HG03342 (cell line): ENCODE measurements at regions not wholly inside any gene's neighbourhood (a gene's known extent, or its start where the extent isn't known, plus 50 kb on each side); places are given as distances from the start of the nearest gene placed in this dataset.
"Not testable (repeated sequence)": the region's sequence is repeated elsewhere in the genome, so short reads cannot be mapped to it uniquely, and the experiment has no call there.

Experiments used
- ATAC-seq: cut with Tn5 transposase; IDR thresholded peaks from one replicate; pipeline ENCODE4 v1.9.1; 2021; ENCODE audit warnings: mild to moderate bottlenecking, moderate library complexity; ENCODE audit not compliant: unreplicated experiment

DNA sequence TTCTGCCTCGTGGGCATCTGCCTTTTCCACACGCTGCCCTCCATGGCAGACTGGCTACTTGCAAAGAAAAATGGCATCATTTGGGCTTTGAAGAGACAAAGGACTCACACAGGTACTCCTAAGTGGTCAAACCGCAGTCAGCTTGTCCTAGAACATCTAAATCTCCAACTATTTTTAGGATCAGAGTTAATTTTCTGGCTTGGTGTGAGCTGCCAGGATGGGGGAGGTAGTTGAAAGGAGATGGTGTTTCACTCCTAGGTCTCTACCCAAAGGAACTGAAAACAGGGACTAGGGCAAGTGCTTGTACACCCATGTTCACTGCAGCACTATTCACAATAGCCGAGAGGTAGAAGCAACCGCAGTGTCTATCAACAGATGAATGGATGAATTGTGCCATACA is 107.9 kb upstream of the ATL2 start:
- no peak for ATAC-seq

DNA sequence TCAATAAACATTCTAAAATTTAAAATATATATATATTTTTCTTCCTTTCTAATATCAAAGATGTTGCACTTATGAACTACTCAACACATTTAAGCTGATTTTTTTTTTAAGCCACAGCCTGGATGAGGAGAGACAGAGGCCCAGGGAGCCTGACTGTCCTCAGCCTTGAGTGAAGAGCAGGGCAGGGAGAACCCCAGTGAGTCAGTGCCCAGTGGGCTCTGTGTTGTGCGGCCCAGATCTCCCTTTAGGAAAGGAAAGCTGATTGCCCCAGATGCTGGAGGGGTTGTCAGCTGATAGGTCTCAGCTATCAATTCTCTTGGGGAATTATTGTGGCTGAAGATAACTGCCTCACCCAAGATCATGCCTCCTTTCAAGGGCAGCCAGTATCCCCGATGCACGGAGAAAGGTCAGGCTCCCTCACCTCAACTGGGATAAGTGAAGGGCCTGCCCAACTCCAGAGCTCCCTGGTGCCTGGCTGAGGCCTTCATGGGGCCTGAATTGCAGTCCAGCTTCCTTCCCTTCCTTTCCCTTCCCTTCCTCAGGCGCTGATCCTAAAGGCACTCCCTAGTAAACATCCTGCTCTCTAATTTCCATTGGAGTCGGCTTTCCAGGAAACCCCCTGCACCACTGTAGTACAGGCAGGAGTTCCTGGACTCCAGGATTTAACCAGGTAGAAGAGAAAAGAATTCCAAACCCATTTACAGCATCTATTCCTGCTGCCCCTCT is 106.9 kb upstream of the ATL2 start:
- no peak for ATAC-seq

DNA sequence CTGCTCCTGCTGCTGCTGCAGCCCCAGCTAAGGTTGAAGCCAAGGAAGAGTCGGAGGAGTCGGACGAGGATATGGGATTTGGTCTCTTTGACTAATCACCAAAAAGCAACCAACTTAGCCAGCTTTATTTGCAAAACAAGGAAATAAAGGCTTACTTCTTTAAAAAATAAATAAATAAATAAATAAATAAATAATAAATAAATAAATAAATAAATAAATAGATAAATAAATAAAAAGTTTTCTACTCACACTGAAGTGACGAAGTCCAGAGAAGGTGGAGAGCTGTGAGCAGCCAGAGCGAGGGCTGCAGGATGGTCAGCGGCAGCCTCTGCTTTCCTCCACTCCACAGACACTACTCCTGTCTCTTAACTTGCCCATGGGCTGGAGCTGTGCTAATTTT is 105.6 kb upstream of the ATL2 start:
- ATAC-seq, result not testable (repeated sequence)

DNA sequence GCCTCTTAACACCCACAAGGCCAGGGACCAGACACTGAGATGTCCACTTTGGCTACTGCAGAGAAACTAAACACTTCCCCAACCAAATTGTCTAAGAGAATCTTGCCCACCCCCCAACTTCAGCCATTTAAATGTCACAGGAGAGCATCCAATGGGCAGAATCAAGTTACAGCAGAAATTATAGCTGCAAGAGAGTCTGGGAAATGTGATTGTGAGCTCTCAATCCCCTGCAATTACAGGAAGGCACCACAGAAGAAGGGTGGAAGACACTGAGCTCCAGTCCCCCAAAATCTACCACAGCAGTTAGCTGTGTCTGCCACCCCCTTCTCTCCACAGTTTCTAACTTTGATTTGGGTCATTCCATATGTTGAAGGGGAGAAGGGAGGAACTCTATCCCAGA is 103.5 kb upstream of the ATL2 start:
- ATAC-seq, result no peak

DNA sequence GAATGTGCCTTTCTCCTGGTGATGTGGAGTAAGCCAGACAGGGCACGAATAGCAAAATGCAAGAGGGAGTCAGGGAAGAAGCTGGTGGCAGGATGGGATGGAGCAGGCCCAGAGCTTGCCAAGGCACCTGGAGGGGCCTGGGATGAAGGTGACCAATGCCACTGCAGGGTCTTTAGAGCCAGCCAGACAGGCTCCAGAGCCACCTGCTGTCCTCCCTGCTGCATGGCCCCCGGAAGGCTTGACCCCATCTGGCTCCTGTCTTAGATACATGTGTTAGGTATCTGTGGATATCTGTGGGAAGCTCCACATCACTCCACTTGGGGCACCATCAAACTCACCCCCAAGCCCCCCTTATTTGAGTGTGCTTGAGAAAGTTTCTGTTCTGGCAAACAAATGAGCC is 99.9 kb upstream of the ATL2 start:
- no peak for ATAC-seq

DNA sequence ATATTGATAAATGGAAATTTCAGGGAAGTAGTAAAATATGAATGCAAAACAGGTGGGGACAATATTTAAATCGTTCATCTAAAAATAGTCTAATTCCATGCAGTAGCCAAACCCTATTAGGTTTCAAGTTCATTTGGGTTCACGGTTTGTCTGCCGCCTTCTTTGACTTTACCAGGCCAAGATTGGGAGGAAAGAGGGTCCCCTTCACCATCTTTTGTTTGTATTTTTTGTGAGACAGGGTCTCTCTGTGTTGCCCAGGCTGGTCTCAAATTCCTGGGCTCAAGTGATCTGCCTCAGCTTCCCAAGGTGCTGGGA is 98.5 kb upstream of the ATL2 start:
- no peak for ATAC-seq

DNA sequence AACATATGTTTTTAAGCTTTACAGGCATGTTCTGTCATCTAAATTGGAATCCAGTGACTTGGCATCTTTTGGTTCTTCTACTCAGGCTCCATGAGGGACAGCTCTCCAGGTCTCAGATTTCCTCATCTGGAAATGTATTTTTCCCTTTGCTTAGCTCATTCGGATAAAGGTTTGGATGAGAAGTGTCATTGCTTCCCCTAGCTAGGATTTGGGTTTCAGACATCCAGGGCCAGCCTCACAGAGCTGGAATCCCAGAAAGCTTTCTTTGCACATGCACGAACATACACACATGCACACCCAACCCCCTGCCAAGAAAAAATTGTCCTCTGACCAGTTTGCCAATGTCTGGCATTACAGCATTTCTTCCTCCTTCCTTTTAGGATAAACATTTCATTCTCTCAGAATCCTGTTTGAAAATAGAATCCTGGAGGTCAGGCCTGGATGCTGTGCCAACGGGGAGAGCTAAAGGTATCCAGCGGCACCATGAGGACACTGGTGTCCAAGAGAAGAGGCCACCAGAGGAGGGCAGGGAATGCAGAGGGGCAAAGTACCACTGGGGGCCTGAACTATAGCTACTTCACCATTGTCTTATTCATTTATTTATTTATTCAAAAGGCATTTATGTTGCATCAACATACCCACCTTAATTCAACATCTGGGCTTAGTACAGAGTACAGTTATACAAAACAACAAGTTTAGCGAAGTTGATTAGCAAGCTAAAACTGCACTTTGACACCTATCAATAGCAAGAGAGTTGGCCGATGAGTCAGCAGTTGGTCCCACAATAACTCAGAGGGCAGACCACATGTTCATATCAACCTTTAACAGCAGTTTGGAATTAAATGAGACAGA is 97.9 kb upstream of the ATL2 start:
- ATAC-seq, result no peak

DNA sequence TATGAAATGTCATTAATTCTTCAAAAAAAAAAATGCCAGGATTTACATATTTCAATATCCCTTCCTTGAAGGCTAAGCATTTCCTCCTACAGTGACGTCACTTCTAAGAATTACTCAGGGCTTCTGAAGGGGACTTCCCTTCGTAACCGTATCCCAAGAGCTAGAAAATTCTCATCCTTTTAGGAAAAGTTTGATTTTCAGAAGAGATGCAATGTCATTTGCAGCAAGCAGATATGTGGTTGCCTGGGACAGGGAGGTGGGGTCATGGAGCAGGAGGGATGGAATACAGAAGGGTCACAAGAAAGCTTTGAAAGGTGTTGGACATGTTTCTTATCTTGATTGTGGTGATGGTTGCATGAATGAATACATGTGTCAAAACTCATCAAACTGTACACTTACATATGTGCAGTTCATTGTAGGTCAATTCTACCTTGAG is 97.0 kb upstream of the ATL2 start:
- no peak for ATAC-seq

DNA sequence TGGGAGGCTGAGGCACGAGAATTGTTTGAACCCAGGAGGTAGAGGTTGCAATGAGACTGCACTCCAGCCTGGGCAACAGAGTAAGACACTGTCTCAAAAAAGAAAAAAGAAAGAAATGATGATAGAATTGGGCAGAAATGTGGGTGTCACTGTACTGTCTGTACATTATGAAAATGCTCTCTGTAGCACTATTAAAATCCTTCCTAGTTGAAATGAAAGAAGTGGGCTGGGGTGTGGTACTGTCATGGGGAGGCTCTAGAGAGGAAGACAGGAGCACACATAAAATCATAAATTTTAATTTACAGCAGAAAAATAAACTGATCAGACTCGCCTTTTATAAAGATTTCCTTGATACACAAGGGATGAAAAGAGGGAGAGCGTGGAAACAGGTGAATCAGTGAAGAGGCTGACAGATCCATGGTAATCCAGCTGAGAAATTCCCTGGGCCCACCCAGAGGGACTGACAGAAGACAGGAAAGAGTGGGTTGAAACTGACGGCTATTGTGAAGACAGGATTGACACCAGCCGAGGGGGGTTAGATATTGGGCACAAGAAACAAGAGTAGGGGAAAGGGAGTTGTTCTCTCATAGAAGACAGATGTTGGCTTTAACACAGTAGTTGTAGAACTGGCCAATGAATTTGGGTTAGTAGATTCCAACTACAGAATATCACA is 96.4 kb upstream of the ATL2 start:
- ATAC-seq, result no peak

DNA sequence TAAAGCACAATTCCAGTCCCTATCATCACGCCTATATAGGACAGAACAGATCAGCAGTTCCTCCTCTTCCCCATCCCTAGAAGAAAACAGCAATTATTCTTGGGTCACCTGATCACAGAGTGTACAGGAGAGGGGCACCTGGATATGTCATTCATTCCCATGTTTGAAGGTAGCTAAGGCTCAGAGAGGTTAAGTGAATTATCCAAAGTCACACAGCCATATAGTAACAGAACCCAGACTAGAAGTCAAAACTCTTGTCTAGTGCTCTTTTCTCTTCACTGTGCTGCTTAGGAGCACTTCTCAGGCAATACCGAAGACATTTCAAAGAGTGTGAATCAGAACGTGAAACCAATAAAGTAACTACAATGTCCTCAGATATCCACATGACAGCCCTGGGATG is 93.0 kb upstream of the ATL2 start:
- ATAC-seq, result no peak

DNA sequence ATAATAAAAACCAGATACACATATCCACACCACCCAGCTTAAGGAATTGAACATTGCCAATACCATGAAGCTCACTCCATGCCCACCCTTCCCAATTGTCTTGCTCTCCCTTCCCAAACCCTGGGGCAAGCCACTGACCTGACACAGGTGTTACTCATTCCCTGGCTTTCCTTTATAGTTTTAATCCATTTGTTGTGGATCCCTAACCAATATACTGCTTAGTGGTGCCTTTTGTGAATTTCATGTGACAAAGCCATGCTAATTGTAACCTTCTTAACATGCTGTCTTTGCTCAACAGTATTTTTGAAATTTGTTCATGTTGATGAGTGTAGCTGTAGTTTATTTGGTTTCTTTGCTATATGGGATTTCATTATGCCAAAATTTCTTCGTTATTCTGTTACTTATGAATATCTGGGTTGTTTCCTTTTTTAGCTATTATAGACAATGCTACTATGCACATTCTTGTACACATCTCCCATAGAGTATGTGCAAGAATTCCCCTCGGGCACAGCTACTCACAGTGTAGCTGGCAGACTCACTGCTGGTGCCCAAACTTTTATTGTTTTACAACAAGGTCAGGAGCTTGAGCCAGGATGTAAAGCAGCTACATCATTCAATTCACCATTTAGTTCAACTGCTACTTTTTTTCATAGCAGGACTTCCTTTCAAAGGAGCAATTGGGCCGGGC is 90.8 kb upstream of the ATL2 start:
- no peak for ATAC-seq

DNA sequence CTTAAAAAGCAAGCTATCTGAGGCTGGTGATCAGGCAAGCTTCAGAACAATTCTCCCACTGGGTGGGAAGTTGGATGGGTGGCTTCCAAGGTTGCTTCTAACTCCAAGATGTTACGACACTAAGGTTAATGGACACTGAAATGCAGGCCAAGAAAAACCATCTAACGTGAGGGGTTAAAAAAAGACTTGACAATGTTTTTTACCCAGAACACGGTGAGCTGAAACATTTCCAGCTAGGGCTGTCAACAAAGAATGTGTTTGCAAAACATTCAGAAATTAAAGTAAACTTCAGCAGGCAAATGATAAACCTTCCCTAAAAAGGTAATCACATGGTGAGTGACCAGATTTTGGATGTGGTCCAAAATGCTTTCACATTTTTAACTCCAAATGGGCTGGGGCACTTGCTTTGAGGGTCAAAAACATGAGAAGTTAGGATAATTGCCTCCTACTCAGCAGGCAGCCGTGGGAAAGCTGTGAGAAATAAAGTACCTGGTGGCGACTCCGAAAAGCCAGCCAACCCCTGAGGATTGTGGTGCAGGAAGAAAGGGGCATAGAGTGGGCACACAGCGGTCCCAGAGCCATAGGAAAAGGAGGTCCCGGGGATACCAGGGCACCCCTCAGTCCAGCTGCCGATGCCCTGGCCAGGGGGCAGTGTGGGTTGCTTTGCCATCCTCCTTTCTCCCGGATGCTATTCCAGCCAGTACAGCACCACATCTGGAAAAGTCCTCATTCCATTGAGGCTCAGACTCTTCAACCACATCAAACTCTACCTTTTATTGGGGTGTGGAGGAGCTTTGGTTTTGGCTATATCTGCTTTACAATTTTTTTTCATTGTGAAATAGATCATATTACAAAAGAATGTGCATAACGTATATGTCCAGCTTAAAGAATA is 90.0 kb upstream of the ATL2 start:
- no peak for ATAC-seq

DNA sequence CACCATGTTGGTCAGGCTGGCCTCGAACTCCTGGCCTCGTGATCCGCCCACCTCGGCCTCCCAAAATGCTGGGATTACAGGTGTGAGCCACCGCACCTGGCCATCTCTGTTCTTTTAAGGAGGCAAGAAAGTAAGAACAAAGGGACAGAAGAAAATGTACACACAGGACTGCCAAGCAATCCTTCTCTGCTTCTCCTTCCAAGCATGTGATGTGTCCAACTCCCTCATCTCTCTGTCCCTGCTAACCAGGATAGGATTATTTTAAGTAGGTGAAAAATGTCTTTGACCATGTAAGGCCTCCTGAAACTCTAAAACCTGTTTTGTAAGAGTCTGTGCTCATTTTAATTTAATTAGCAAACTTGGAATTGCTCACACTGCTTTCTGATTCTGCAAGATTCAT is 89.3 kb upstream of the ATL2 start:
- ATAC-seq, result no peak

DNA sequence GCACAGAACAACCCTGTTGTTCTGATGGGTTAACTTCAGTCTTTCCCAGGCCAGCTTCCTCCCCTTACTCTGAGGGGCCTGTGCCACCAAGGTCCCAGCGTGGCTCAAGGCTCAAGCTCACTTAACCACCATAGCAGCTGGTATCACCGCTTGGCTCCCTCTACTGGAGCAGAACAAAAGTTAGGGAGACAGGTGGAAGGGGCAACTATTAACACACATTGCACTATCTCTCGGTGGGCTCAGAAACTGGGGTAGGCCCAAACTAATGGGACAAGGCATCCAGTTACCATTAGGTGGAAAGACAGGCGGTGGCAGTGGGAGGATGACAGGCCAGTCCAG is 88.7 kb upstream of the ATL2 start:
- no peak for ATAC-seq

DNA sequence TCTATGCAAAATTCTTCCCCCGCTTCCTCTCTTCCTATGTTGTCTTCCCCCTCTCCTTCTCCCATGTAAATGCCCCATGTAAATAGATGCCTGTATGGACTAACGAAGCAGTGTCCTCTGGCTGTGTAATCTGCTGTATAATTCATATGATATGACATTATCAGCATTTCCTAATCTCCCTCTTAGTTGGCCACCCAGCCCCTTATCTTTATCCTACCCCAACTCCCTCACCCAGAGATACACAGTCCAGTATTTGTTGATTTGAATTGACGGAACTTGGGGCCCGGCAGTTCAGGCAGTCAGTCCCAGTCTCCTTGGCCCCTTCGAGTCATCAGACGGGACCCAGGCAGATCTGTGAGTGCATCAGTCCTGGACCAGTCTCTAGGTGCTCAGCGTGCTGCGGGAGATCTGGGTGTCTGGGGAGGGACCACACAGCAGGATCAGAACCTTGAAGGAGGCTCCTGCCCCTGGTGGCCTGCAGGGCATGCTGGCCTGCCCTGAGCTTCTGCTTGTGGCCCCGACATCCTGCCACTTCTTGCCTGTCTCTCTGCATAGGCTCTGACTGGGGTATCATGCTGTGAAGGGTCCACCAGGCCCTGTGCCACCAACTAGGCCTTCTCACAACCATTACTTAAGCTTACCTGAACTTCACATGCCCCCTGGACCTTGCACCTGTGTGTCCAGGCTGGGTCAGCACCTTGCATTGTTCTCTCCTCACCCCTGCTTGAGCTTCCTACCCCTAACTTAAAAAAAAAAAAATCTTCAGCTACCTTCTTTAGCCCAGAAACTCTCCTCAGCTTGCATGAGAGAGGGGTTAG is 88.1 kb upstream of the ATL2 start:
- no peak for ATAC-seq

DNA sequence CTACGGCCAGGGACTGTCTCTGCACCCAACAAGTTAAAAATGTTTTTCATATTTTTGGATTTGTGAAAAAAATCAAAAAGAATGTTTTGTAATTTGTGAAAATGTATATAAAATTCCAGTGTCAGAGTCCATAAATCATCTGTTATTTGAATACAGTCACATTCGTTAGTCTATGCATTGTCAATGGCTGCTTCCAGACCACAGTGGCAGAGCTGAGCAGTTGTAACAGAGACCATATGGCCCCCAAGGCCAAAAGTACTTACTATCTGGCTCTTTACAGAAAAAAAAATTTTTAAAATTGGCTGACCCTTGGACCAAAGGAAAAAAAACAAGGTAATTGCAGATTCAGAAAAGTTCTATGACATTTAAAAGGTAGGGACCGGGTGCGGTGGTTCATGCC is 86.7 kb upstream of the ATL2 start:
- ATAC-seq, result no peak

DNA sequence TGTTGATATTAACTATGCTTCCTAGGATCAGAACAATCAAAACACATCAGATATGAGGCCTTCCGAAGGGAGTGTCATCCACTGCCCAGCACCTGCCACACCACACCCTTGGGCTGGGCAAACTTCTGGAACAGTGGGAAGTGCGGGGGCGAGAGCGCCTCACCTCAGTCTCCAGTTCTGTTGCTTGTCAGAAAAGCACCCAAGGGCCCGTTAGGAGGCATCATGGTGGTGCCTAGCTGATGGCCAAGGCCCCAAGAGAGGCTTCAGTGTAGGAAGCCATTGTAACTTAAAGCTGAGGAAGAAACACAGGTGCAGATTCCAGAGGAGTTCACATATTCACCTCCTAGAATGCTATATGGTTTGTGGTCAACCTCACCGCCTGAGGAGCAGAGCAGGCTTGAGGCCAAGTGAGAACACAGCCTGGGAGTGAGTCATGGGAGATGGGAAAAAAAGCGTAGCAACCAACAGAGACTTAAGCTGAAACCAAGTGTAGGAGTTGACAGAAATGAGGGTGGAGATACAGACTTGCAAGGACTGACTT is 85.1 kb upstream of the ATL2 start:
- no peak for ATAC-seq

DNA sequence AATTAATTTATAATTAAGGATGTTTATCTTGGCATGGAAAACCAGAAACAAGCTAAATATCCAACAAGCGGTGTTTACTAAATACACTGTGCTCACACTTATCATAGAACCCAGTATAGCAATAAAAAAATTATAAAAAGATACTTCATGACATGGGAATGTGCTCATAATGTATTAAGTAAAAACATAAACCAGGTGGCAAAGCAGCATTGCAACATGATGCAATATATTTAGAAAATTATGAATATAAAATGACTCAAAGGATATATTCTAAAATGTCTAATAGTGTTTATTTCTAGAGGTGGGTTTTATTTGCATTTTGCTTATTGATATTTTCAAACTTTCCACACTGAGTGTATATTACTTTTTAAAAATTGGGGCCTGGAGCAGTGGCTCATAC is 84.4 kb upstream of the ATL2 start:
- no peak for ATAC-seq

DNA sequence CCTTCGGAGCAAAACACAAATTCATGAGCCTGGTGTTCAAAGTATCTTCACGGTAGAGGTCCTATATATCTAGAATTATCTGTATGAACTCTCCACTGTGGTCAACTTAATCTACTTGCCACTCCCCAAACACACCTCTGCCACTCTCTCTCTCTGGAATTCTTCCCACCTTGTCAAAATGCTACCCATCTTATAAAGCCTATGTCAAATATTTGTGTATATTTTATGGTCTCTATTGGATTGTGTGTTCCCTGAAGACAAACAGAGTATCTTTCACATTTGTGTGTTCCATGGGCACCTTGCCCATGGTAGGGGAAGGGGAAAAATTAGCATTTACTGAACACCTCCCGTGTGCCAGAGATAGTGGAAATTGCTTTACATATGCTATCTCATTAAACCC is 83.2 kb upstream of the ATL2 start:
- ATAC-seq, result no peak

DNA sequence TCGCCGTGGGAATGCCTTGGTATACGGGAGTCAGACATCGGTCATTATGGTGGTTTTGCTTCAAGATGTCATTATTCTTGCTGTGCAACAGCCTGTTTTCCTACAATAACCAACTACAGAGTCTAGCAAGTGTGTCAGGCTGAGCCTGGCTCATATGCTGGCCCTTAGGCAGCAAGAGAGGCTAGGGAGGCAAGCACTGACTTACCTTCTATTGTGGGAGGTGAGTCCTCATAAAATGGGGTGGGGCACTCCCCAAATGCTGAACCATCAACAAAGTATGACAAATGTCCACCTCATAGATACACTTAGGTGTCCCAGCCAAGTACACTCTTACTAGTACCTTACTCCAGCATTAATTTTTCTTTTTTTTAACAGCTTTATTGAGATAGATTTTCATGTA is 77.0 kb upstream of the ATL2 start:
- no peak for ATAC-seq
